ENCODE measurements at regions not wholly inside any gene's neighbourhood (a gene's known extent, or its start where the extent isn't known, plus 50 kb on each side); places are given as distances from the start of the nearest gene placed in this dataset.

GRCh38 chr17:79425686-79426085, 185.2 kb downstream of the RBFOX3 start:
- no peak for DNase-seq (ENCODE audit: low read depth)
- TF ChIP-seq MYC (IDR thresholded peaks at IDR 0.05; ENCODE audit: low read depth, low read length) (no peak), CTCF (IDR thresholded peaks at IDR 0.05; ENCODE audit: low read depth, low read length) (no peak), MAX (IDR thresholded peaks at IDR 0.05; ENCODE audit: low read depth, low read length) (no peak), POLR2A (IDR thresholded peaks at IDR 0.05; ENCODE audit: extremely low read depth, insufficient read length) (no peak)
- H3K4me3 ChIP-seq (ENCODE audit: low read depth, low read length), result no peak overlapping the region

GRCh38 chr17:79424471-79425185, 186.2 kb downstream of the RBFOX3 start:
- DNase-seq (ENCODE audit: low read depth), result no peak
- TF ChIP-seq MAX (IDR thresholded peaks at IDR 0.05; ENCODE audit: low read depth, low read length) (no peak), CTCF (IDR thresholded peaks at IDR 0.05; ENCODE audit: low read depth, low read length) (no peak), MYC (IDR thresholded peaks at IDR 0.05; ENCODE audit: low read depth, low read length) (no peak), POLR2A (IDR thresholded peaks at IDR 0.05; ENCODE audit: extremely low read depth, insufficient read length) (no peak)
- no peak overlapping the region for H3K4me3 ChIP-seq (ENCODE audit: low read depth, low read length)

GRCh38 chr17:79423811-79424465, 186.9 kb downstream of the RBFOX3 start:
- DNase-seq (ENCODE audit: low read depth), result no peak
- TF ChIP-seq POLR2A (IDR thresholded peaks at IDR 0.05; ENCODE audit: extremely low read depth, insufficient read length), result no peak
- no peak for TF ChIP-seq MAX (IDR thresholded peaks at IDR 0.05; ENCODE audit: low read depth, low read length)
- no peak for TF ChIP-seq MYC (IDR thresholded peaks at IDR 0.05; ENCODE audit: low read depth, low read length)
- TF ChIP-seq CTCF (IDR thresholded peaks at IDR 0.05; ENCODE audit: low read depth, low read length), result no peak
- no peak overlapping the region for H3K4me3 ChIP-seq (ENCODE audit: low read depth, low read length)

GRCh38 chr17:79422236-79422635, 188.6 kb downstream of the RBFOX3 start:
- DNase-seq (ENCODE audit: low read depth), result no peak
- TF ChIP-seq MYC (IDR thresholded peaks at IDR 0.05; ENCODE audit: low read depth, low read length) (no peak), CTCF (IDR thresholded peaks at IDR 0.05; ENCODE audit: low read depth, low read length) (no peak), MAX (IDR thresholded peaks at IDR 0.05; ENCODE audit: low read depth, low read length) (no peak), POLR2A (IDR thresholded peaks at IDR 0.05; ENCODE audit: extremely low read depth, insufficient read length) (no peak)
- no peak overlapping the region for H3K4me3 ChIP-seq (ENCODE audit: low read depth, low read length)

GRCh38 chr17:79420318-79421243, 190.3 kb downstream of the RBFOX3 start:
- peak; percentile 47 for DNase-seq (ENCODE audit: low read depth)
- no peak overlapping the region for H3K4me3 ChIP-seq (ENCODE audit: low read depth, low read length)
- no peak for TF ChIP-seq POLR2A (IDR thresholded peaks at IDR 0.05; ENCODE audit: extremely low read depth, insufficient read length)
- TF ChIP-seq CTCF (IDR thresholded peaks at IDR 0.05; ENCODE audit: low read depth, low read length), result no peak
- no peak for TF ChIP-seq MAX (IDR thresholded peaks at IDR 0.05; ENCODE audit: low read depth, low read length)
- TF ChIP-seq MYC (IDR thresholded peaks at IDR 0.05; ENCODE audit: low read depth, low read length), result no peak
